IMR-90 (cell line): ENCODE measurements at regions not wholly inside any gene's neighbourhood (a gene's known extent, or its start where the extent isn't known, plus 50 kb on each side); places are given as distances from the start of the nearest gene placed in this dataset.

Experiments
- CEBPB ChIP-seq: IDR thresholded peaks from 2 replicates; pipeline ENCODE4 v1.6.1; 2012; ENCODE audit warnings: low read depth, low read length, improper control_type of control experiment
- TF ChIP-seq, protein P1 (sequence below): conservative IDR thresholded peaks from 2 replicates; pipeline ENCODE4 v1.5.1; 2012; ENCODE audit warnings: mild to moderate bottlenecking, low read depth, low read length, improper control_type of control experiment

GRCh38 chr5:91607675-91608074, 224.6 kb upstream of the ARRDC3 start:
- TF ChIP-seq, protein P1, sequence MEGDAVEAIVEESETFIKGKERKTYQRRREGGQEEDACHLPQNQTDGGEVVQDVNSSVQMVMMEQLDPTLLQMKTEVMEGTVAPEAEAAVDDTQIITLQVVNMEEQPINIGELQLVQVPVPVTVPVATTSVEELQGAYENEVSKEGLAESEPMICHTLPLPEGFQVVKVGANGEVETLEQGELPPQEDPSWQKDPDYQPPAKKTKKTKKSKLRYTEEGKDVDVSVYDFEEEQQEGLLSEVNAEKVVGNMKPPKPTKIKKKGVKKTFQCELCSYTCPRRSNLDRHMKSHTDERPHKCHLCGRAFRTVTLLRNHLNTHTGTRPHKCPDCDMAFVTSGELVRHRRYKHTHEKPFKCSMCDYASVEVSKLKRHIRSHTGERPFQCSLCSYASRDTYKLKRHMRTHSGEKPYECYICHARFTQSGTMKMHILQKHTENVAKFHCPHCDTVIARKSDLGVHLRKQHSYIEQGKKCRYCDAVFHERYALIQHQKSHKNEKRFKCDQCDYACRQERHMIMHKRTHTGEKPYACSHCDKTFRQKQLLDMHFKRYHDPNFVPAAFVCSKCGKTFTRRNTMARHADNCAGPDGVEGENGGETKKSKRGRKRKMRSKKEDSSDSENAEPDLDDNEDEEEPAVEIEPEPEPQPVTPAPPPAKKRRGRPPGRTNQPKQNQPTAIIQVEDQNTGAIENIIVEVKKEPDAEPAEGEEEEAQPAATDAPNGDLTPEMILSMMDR, result no peak
- no peak for TF ChIP-seq CEBPB
